Right lobe of liver (tissue), 6 donors: ENCODE measurements at regions not wholly inside any gene's neighbourhood (a gene's known extent, or its start where the extent isn't known, plus 50 kb on each side); places are given as distances from the start of the nearest gene placed in this dataset.

ENCODE experiments used
- ATAC-seq, 4 donors: fragments of 200-7000 bp; cut with Tn5 transposase; one replicate each; pipeline ENCODE4 v1.9.1; 2020; ENCODE audit warnings: mild to moderate bottlenecking in 4 of 4, moderate library complexity in 4 of 4
- DNase-seq, 3 donors: peaks; one replicate each; pipeline ENCODE4 v3.0.0-alpha.2; 2020
- H3K27ac ChIP-seq, 3 donors: fragments of 200-600 bp; one replicate each; pipeline ENCODE4 v1.8.0; 2022
- H3K27me3 ChIP-seq, 2 donors: fragments of 200-600 bp; one replicate each; pipeline ENCODE4 v1.8.0; 2022
- H3K36me3 ChIP-seq, 4 donors: fragments of 200-600 bp; sonication (generic) in 1 of 4; one replicate each; pipeline versions ENCODE4 v1.5.1 to v1.8.0; 2017 to 2022; ENCODE audit warnings: control low read depth in 1 of 4
- H3K4me1 ChIP-seq, 4 donors: fragments of 200-600 bp; sonication (generic) in 1 of 4; one replicate each; pipeline versions ENCODE4 v1.5.1 to v1.8.0; 2017 to 2022; ENCODE audit warnings: control low read depth in 1 of 4
- H3K4me3 ChIP-seq, 3 donors: fragments of 200-600 bp; one replicate each; pipeline ENCODE4 v1.8.0; 2022
- H3K9me3 ChIP-seq, 4 donors: fragments of 200-600 bp; sonication (generic) in 1 of 4; one replicate each; pipeline versions ENCODE4 v1.5.1 to v1.8.0; 2017 to 2022; ENCODE audit warnings: control low read depth in 1 of 4
- POLR2A ChIP-seq: fragments of 450-650 bp; IDR thresholded peaks from one replicate; pipeline ENCODE4 v1.6.1; 2017; ENCODE audit warnings: antibody characterized with exemption, mild to moderate bottlenecking
- WGBS: methylation state at CpG from one replicate; pipeline ENCODE4 v1.1.6; 2018; ENCODE audit warnings: low coverage, low lambda C conversion rate; ENCODE audit not compliant: insufficient coverage; ENCODE audit errors: missing lambda C conversion rate; 5-methylcytosine and 5-hydroxymethylcytosine counted together
- intact Hi-C, 2 donors: fragments of 100-400 bp; cut with DNase I; formaldehyde crosslinking; loops; one replicate each; pipeline versions ENCODE4 v1.11.2 to v1.14.1; 2022
- TF ChIP-seq, protein P1 (sequence below), 4 donors: fragments of 200-600 bp in 3 of 4; fragments of 450-650 bp in 1 of 4; IDR thresholded peaks; one replicate each; pipeline versions ENCODE4 v1.5.1 to v1.8.0; 2016 to 2022; ENCODE audit warnings: antibody characterized with exemption in 4 of 4, mild to moderate bottlenecking in 2 of 4
- donor health status: DM: no; HTN: yes; CAD: no.
- donor health status: DM: no; HTN: no; CAD: no.
- donor health status: DM: no; HTN: no; CAD: no.
- donor health status: DM: no; HTN: yes; CAD: no.
- donor health status: DM: no; HTN: yes; CAD: no.

DNA sequence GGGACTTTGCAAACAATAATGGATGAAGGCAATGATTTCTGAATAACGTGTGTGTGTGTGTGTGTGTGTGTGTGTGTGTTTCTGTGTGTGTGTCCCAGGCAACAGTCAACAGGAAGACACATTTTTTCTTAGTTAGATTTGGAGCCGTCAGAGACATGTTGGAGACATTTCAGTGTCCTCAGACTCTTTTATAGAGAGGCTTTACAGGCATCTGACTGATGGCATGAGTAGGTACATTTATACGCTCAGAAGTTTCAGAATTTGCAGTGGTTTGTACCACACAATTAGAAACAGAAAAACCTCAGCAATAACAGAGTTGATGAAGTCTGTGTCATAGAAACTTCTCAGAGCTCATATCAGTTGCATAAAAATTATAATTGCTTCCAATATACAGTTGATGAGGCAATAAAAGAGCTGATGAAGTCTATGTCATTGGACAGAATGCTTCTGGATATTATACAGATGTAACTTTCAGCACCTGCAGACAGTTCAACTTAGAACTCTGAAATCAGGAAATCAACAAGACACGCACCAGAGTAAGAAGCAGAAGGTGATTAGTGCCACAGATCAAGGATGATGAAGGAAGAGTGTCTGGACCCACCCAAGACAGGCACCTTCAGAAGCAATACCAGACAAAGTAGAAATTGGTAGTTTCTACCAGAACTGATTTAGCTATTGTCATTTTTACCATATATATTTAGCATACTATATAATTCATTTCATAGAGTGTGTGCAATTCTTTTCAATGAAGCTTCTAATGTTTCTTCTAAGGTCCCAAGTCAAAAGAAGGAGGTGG lies 104.5 kb upstream of the LYZL1 start:
- Histone ChIP-seq H3K4me3 (no peak overlapping the region), H3K27ac (no peak overlapping the region), H3K4me1 (no peaks in the 10 kb centered on the region), H3K27me3 (no peaks in the 10 kb centered on the region), H3K9me3 (no peaks in the 10 kb centered on the region), H3K36me3 (no peaks in the 10 kb centered on the region)
- intact Hi-C loops, result no loop called here
- ATAC-seq, result no peak
- WGBS, result 57% methylated on average over 3 of the region's 4 CpGs
- TF ChIP-seq POLR2A, result no peak
- TF ChIP-seq, protein P1, sequence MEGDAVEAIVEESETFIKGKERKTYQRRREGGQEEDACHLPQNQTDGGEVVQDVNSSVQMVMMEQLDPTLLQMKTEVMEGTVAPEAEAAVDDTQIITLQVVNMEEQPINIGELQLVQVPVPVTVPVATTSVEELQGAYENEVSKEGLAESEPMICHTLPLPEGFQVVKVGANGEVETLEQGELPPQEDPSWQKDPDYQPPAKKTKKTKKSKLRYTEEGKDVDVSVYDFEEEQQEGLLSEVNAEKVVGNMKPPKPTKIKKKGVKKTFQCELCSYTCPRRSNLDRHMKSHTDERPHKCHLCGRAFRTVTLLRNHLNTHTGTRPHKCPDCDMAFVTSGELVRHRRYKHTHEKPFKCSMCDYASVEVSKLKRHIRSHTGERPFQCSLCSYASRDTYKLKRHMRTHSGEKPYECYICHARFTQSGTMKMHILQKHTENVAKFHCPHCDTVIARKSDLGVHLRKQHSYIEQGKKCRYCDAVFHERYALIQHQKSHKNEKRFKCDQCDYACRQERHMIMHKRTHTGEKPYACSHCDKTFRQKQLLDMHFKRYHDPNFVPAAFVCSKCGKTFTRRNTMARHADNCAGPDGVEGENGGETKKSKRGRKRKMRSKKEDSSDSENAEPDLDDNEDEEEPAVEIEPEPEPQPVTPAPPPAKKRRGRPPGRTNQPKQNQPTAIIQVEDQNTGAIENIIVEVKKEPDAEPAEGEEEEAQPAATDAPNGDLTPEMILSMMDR (IDR thresholded peaks at IDR 0.05), result no peak
- no peak for DNase-seq

DNA sequence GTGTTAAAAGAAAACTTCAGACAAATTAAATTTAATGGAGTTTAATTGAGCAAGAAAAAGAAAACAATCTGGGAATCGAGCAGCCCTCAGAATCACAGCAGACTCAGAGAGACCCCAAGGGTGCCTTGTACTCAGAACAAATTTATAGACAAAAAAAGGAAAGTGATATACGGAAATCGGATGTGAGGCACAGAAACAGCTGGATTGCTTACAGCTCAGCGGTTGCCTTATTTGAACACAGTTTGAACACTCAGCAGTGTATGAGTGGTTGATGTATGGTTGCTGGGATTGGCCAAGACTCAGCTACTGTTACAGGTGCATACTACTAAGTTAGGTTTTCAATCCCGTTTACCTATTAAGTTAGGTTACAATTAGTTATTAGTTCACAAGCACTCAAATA lies 103.8 kb upstream of the LYZL1 start:
- H3K4me1 ChIP-seq, result no peaks in the 10 kb centered on the region

DNA sequence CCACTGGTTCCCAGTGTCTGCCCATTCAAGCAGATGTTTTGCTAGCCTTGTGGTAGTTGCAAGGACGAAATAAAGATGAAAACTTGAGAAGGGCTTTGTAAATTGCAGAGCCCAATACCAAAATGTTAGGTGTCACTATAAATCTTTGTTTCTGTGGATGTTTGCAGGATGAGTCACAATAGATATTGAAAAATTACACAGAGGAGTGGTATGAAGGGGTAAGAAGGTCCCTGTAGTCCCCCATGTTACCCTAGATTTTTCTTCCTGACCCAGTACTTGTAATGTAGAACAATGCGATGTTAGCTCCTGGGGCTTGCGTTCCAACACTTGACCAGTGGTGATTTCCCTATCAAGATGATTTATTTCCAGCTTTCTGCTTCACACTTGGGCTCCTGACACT lies 102.6 kb upstream of the LYZL1 start:
- Histone ChIP-seq H3K36me3 (no peaks in the 10 kb centered on the region), H3K4me1 (no peaks in the 10 kb centered on the region), H3K27me3 (no peaks in the 10 kb centered on the region), H3K4me3 (no peak overlapping the region), H3K27ac (no peak overlapping the region), H3K9me3 (no peaks in the 10 kb centered on the region)
- WGBS, result 68% methylated on average over 3 of the region's 3 CpGs
- no peak for DNase-seq
- intact Hi-C loops, result no loop called here
- TF ChIP-seq, protein P1 (IDR thresholded peaks at IDR 0.05), result no peak
- no peak for TF ChIP-seq POLR2A
- no peak for ATAC-seq

More for the DNA sequence above, 103.8 kb upstream of the LYZL1 start:
- intact Hi-C loops, result no loop called here
- DNase-seq (no peak), ATAC-seq (no peak)
- Histone ChIP-seq H3K36me3 (no peaks in the 10 kb centered on the region), H3K27me3 (no peaks in the 10 kb centered on the region), H3K4me3 (no peak overlapping the region), H3K27ac (no peak overlapping the region), H3K9me3 (no peaks in the 10 kb centered on the region)
- WGBS, result 76% methylated on average over 5 of the region's 5 CpGs
- TF ChIP-seq, protein P1 (IDR thresholded peaks at IDR 0.05), result no peak
- no peak for TF ChIP-seq POLR2A

DNA sequence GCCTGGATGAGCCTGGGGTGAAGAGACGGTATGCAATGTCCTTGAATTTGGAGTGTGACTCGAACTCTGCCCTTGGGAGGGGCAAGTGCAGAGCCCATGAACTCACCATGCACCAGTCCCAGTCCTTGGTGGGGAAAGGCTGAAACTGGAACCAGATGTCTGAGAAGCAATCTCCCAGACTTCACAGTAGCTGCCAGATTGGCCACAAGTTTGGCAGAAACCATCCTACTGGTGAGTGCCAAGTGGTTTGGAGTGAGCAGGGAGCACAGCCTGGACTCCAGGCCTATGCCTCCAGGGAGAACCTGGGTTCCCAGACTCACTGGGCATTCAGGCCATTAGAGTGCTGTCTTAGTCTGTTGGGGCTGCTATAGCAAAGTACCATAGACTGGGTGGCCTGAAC lies 99.6 kb upstream of the LYZL1 start:
- TF ChIP-seq, protein P1 (IDR thresholded peaks at IDR 0.05), result no peak
- TF ChIP-seq POLR2A, result no peak
- intact Hi-C loops, result no loop called here
- no peak overlapping the region for H3K27ac ChIP-seq
- no peaks in the 10 kb centered on the region for H3K4me1 ChIP-seq
- DNase-seq, result no peak
- H3K27me3 ChIP-seq, result no peaks in the 10 kb centered on the region
- ATAC-seq, result peak in 1 of 4 donors; percentile 35
- 17% methylated on average over 2 of the region's 2 CpGs for WGBS
- no peaks in the 10 kb centered on the region for H3K9me3 ChIP-seq
- no peaks in the 10 kb centered on the region for H3K36me3 ChIP-seq
- H3K4me3 ChIP-seq, result no peak overlapping the region
